A673 (cell line): ENCODE measurements at regions not wholly inside any gene's neighbourhood (a gene's known extent, or its start where the extent isn't known, plus 50 kb on each side); places are given as distances from the start of the nearest gene placed in this dataset.
A peak's percentile ranks its signal among the peaks of the same experiment; 100 is the strongest.
"Not testable (repeated sequence)": the region's sequence is repeated elsewhere in the genome, so short reads cannot be mapped to it uniquely, and the experiment has no call there.

Source experiments
- BruUV-seq: library from RNA; stranded (reverse); fragments of 400-500 nt; replicated peaks from 2 replicates; lab custom pipeline; 2021; lab: Mats Ljungman, UMichigan
- CTCF ChIA-PET: fragments of 300-600 bp; sonication (Branson Sonifier 250); formaldehyde crosslinking; loops from one replicate; lab custom pipeline; 2022; ENCODE audit warnings: antibody characterized with exemption; lab: Charles Lee
- POLR2A ChIA-PET: fragments of 300-600 bp; sonication (Branson Sonifier 250); formaldehyde crosslinking; loops from one replicate; lab custom pipeline; 2022; ENCODE audit warnings: antibody characterized with exemption; ENCODE audit not compliant: low non-redundant PET; lab: Charles Lee
- DNase-seq: peaks from one replicate; pipeline ENCODE4 v3.0.0-alpha.2; 2015; ENCODE audit warnings: low spot score
- H3K27ac ChIP-seq: fragments of 200-600 bp; sonication (generic); 2 replicates; pipeline ENCODE4 v1.5.1; 2016; ENCODE audit warnings: mixed run types, low read depth, mild to moderate bottlenecking, mixed read lengths, antibody characterized with exemption, low read length; ENCODE audit not compliant: poor library complexity, severe bottlenecking
- H3K27me3 ChIP-seq: fragments of 200-600 bp; sonication (generic); replicated peaks from 2 replicates; pipeline ENCODE4 v1.6.1; 2017; ENCODE audit warnings: mixed run types, low read depth, mild to moderate bottlenecking, mixed read lengths, antibody characterized with exemption, low read length; ENCODE audit not compliant: insufficient read depth, poor library complexity
- H3K36me3 ChIP-seq: fragments of 200-600 bp; sonication (generic); 2 replicates; pipeline ENCODE4 v1.6.1; 2016; ENCODE audit warnings: mixed run types, mild to moderate bottlenecking, mixed read lengths, antibody characterized with exemption, low read length; ENCODE audit not compliant: insufficient read depth, poor library complexity, severe bottlenecking
- H3K4me1 ChIP-seq: fragments of 200-600 bp; sonication (generic); 2 replicates; pipeline ENCODE4 v1.6.1; 2017; ENCODE audit warnings: mixed run types, mild to moderate bottlenecking, mixed read lengths, antibody characterized with exemption, low read length; ENCODE audit not compliant: insufficient read depth, poor library complexity, severe bottlenecking
- H3K4me3 ChIP-seq: fragments of 200-600 bp; sonication (generic); 2 replicates; pipeline ENCODE4 v1.5.1; 2016; ENCODE audit warnings: low read depth, mixed run types, mild to moderate bottlenecking, mixed read lengths, low read length; ENCODE audit not compliant: poor library complexity, severe bottlenecking
- H3K9me3 ChIP-seq: fragments of 200-600 bp; sonication (generic); 2 replicates; pipeline ENCODE4 v1.6.1; 2016; ENCODE audit warnings: mixed run types, low read depth, mild to moderate bottlenecking, mixed read lengths, antibody characterized with exemption, low read length; ENCODE audit not compliant: poor library complexity, severe bottlenecking
- EZH2 ChIP-seq: fragments of 200-600 bp; sonication (generic); IDR thresholded peaks from 2 replicates; pipeline ENCODE4 v1.6.1; 2017; ENCODE audit warnings: borderline replicate concordance, low read depth, mild to moderate bottlenecking, mixed read lengths, antibody characterized with exemption, low read length; ENCODE audit not compliant: poor library complexity, severe bottlenecking
- intact Hi-C: fragments of 100-400 bp; cut with micrococcal nuclease; formaldehyde crosslinking; loops from one replicate; pipeline ENCODE4 v1.10.0; 2022; ENCODE audit not compliant: unreplicated experiment
- TF ChIP-seq, protein P1 (sequence below): fragments of 300-800, 200-600 bp; sonication (generic); conservative IDR thresholded peaks from 2 replicates; pipeline ENCODE4 v1.5.1; 2017; ENCODE audit warnings: low read depth, mild to moderate bottlenecking, antibody characterized with exemption, low read length, moderate library complexity, mixed read lengths

DNA sequence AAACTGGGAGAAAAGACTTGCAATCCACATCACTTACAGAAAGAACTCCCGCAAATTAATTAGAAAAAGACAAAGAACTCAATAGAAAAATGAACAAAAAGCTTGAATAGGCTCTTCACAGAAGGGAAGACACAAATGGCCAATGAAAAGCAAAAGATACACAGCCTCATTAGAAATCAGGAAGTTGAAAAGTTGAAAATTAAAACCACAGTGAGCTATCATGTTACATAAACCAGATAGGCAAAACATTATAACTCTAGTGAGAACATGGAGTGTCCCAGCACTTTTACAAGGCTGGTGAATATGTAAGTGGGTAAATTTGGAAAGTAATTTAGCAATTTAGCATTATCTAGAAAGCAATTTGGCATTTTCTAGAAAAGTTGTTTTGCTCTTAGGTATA is 158.4 kb upstream of the RASSF8 start:
- CTCF ChIA-PET = interaction anchor here (0.7 kb wide), 1 partner anchor 67 kb away, joined by 3 read pairs; no protein-coding TSS in a partner anchor
- DNase-seq = peak; percentile 54
- BruUV-seq = no TSS peak
- no peaks in the 10 kb centered on the region for H3K9me3 ChIP-seq
- no peaks in the 10 kb centered on the region for H3K27me3 ChIP-seq
- H3K4me1 ChIP-seq = peaks cover 18% of the 10 kb centered on the region
- no peak for TF ChIP-seq EZH2
- TF ChIP-seq, protein P1, sequence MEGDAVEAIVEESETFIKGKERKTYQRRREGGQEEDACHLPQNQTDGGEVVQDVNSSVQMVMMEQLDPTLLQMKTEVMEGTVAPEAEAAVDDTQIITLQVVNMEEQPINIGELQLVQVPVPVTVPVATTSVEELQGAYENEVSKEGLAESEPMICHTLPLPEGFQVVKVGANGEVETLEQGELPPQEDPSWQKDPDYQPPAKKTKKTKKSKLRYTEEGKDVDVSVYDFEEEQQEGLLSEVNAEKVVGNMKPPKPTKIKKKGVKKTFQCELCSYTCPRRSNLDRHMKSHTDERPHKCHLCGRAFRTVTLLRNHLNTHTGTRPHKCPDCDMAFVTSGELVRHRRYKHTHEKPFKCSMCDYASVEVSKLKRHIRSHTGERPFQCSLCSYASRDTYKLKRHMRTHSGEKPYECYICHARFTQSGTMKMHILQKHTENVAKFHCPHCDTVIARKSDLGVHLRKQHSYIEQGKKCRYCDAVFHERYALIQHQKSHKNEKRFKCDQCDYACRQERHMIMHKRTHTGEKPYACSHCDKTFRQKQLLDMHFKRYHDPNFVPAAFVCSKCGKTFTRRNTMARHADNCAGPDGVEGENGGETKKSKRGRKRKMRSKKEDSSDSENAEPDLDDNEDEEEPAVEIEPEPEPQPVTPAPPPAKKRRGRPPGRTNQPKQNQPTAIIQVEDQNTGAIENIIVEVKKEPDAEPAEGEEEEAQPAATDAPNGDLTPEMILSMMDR = no peak
- no peaks in the 10 kb centered on the region for H3K36me3 ChIP-seq
- H3K27ac ChIP-seq = no peak overlapping the region
- H3K4me3 ChIP-seq = no peak overlapping the region
- intact Hi-C loops = no loop called here
- POLR2A ChIA-PET = interaction anchor here (0.6 to 0.7 kb wide), 2 partner anchors 231 to 375 kb away, joined by 3 to 4 read pairs; no protein-coding TSS in a partner anchor

- Histone ChIP-seq H3K4me3 (no peak overlapping the region), H3K4me1 (peaks cover 18% of the 10 kb centered on the region), H3K27me3 (no peaks in the 10 kb centered on the region), H3K36me3 (no peaks in the 10 kb centered on the region), H3K9me3 (no peaks in the 10 kb centered on the region), H3K27ac (no peak overlapping the region)
- BruUV-seq = no TSS peak
- ChIA-PET CTCF (no interaction called here), POLR2A (no interaction called here)
- intact Hi-C loops = no loop called here
- TF ChIP-seq EZH2 = no peak
- TF ChIP-seq, protein P1 = no peak
- DNase-seq = peak; percentile 15
Observed at GRCh38 chr12:25801734-25802133, 156.7 kb upstream of the RASSF8 start.

- ChIA-PET POLR2A (no interaction called here), CTCF (no interaction called here)
- DNase-seq = no peak
- intact Hi-C loops = no loop called here
- H3K27ac ChIP-seq = no peak overlapping the region
- H3K4me1 ChIP-seq = peaks cover 18% of the 10 kb centered on the region
- TF ChIP-seq, protein P1 = no peak
- TF ChIP-seq EZH2 = no peak
- H3K9me3 ChIP-seq = no peaks in the 10 kb centered on the region
- H3K36me3 ChIP-seq = no peaks in the 10 kb centered on the region
- H3K4me3 ChIP-seq = no peak overlapping the region
- BruUV-seq = no TSS peak
- H3K27me3 ChIP-seq = no peaks in the 10 kb centered on the region
Observed at GRCh38 chr12:25802143-25802542, 156.3 kb upstream of the RASSF8 start.

DNA sequence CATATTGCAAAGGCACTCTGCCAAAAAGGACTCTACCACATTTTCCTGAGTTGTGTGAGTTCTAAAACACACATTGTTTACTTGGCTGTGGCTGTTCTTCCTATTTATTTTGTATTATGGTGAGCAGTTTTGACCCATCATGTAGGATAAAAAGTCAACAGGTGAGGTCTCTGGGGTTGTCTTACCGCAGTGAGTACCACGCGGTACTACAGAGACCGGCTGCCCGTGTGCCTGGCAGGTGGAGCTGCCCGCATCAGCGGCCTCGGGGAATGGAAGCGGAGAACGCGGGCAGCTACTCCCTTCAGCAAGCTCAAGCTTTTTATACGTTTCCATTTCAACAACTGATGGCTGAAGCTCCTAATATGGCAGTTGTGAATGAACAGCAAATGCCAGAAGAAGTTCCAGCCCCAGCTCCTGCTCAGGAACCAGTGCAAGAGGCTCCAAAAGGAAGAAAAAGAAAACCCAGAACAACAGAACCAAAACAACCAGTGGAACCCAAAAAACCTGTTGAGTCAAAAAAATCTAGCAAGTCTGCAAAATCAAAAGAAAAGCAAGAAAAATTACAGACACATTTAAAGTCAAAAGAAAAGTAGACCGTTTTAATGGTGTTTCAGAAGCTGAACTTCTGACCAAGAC is 155.3 kb upstream of the RASSF8 start:
- H3K9me3 ChIP-seq, BruUV-seq, intact Hi-C loops, POLR2A ChIA-PET, H3K4me3 ChIP-seq, CTCF ChIA-PET, H3K27ac ChIP-seq, DNase-seq, H3K27me3 ChIP-seq, H3K36me3 ChIP-seq: not testable (repeated sequence)
- H3K4me1 ChIP-seq = peaks cover 18% of the 10 kb centered on the region

DNA sequence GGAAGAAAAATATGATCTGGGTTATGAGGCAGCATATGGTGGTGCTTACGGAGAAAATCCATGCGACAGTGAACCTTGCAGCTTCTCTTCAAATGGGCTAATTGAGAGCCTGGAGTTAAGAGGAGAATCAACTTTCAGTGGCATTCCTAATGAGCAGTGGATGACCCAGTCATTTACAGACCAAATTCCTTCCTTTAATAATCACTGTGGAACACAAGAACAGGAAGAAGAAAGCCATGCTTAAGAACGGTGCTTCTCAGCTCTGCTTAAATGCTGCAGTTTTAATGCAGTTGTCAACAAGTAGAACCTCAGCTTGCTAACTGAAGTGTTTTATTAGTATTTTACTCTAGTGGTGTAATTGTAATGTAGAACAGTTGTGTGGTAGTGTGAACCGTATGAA is 154.2 kb upstream of the RASSF8 start:
- H3K9me3 ChIP-seq, POLR2A ChIA-PET, DNase-seq, H3K4me3 ChIP-seq, H3K36me3 ChIP-seq, CTCF ChIA-PET, intact Hi-C loops, BruUV-seq, H3K27ac ChIP-seq, H3K27me3 ChIP-seq: not testable (repeated sequence)
- H3K4me1 ChIP-seq = peaks cover 18% of the 10 kb centered on the region
